ENCODE measurements at regions not wholly inside any gene's neighbourhood (a gene's known extent, or its start where the extent isn't known, plus 50 kb on each side); places are given as distances from the start of the nearest gene placed in this dataset.

GRCh38 chr2:142603759-142604158 is 273.7 kb upstream of the KYNU start:
- H3K36me3 Mint-ChIP-seq (ENCODE audit: insufficient read depth in 1 of 3, low read depth in 3 of 3) = no peaks in the 10 kb centered on the region
- Histone ChIP-seq H3K4ac (ENCODE audit: low read depth, low read length) (no peak overlapping the region), H3K9ac (ENCODE audit: extremely low read depth, insufficient read length, low read length) (no peak overlapping the region), H4K20me1 (ENCODE audit: control insufficient read depth, insufficient read depth, insufficient read length) (no peaks in the 10 kb centered on the region), H3K4me2 (ENCODE audit: insufficient read depth, insufficient read length, low read length) (no peak overlapping the region), H3K23me2 (ENCODE audit: insufficient read length, low read depth, low read length, poor library complexity, severe bottlenecking) (no peaks in the 10 kb centered on the region), H3T11ph (ENCODE audit: low read length) (no peak overlapping the region), H2BK20ac (ENCODE audit: low read depth, low read length, poor library complexity, severe bottlenecking) (no peak overlapping the region), H3K56ac (ENCODE audit: insufficient read length, low read depth, low read length) (no peak overlapping the region), H4K5ac (ENCODE audit: insufficient read length, low read depth, low read length) (no peak overlapping the region), H2AFZ (ENCODE audit: low read length) (no peak overlapping the region), H3K79me1 (ENCODE audit: insufficient read depth, low read depth, low read length, poor library complexity, severe bottlenecking) (no peaks in the 10 kb centered on the region), H3K27ac (ENCODE audit: insufficient read length, low read depth, low read length) (no peak overlapping the region), H3K9me3 (ENCODE audit: control insufficient read depth, low read depth, low read length) (no peaks in the 10 kb centered on the region), H3K4me1 (ENCODE audit: insufficient read depth, low read length) (no peaks in the 10 kb centered on the region), H3K23ac (ENCODE audit: insufficient read length, low read depth, low read length) (no peak overlapping the region), H2BK15ac (ENCODE audit: low read depth, low read length) (no peak overlapping the region), H4K91ac (ENCODE audit: insufficient read length, low read depth, low read length) (no peak overlapping the region), H2BK120ac (ENCODE audit: low read depth, low read length, poor library complexity, severe bottlenecking) (no peak overlapping the region), H3K79me2 (ENCODE audit: insufficient read depth, low read length) (no peaks in the 10 kb centered on the region), H3K18ac (ENCODE audit: insufficient read length, low read depth, low read length) (no peak overlapping the region), H2BK5ac (ENCODE audit: insufficient read length, low read length) (no peak overlapping the region), H3K27me3 (ENCODE audit: insufficient read depth, low read length) (no peaks in the 10 kb centered on the region), H3K14ac (ENCODE audit: insufficient read depth, low read length) (no peak overlapping the region), H2BK12ac (ENCODE audit: insufficient read length, low read depth, low read length) (no peak overlapping the region), H2AK5ac (ENCODE audit: insufficient read length, low read length) (no peak overlapping the region), H4K8ac (replicated peaks; ENCODE audit: insufficient read length, low read depth, low read length) (no peak overlapping the region)
- no peaks in the 10 kb centered on the region for H3K9me3 Mint-ChIP-seq
- no peak overlapping the region for H3K27ac Mint-ChIP-seq
- no CpG with 5 or more reads among the region's 1 CpG for WGBS (ENCODE audit: extremely low coverage, insufficient read length, low lambda C conversion rate)
- TF ChIP-seq CTCF (conservative IDR thresholded peaks at IDR 0.05) = peak; percentile 44; the same call in 2 of the 3 replicates
- H3K4me1 Mint-ChIP-seq = no peaks in the 10 kb centered on the region
- H3K27me3 Mint-ChIP-seq (ENCODE audit: low read depth) = no peaks in the 10 kb centered on the region
- no peak overlapping the region for H3K4me3 Mint-ChIP-seq
- no peak for DNase-seq

All from H9 (cell line).